22Rv1 (cell line): ENCODE measurements at regions not wholly inside any gene's neighbourhood (a gene's known extent, or its start where the extent isn't known, plus 50 kb on each side); places are given as distances from the start of the nearest gene placed in this dataset.

Source experiments
- CTCF ChIP-seq: fragments of 450-650 bp; IDR thresholded peaks from 2 replicates; pipeline ENCODE4 v1.5.1; 2017; ENCODE audit warnings: mild to moderate bottlenecking
- ZFX ChIP-seq: fragments of 450-650 bp; IDR thresholded peaks from 2 replicates; pipeline ENCODE4 v1.6.1; 2017; ENCODE audit warnings: antibody characterized with exemption, borderline replicate concordance

DNA sequence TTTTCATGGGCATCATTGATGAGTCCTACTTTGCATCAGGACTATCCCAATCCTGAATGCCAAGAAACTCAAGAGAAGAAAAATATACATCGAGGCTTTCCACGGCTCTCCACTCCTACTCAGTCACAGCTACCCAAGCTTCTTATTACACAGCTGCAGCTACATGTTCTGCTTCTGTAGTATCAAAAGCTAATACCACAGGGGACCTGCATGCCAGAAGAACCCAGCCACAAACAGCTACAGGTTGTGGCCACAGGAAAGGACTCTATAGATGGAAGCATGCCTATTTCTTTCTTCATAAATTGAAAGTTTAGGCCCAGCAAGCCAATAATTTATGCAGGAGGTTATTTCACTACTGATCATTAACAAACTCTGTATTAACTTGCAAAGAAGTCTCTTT is 209.7 kb upstream of the EGLN3 start:
- TF ChIP-seq CTCF (no peak), ZFX (no peak)
